ENCODE measurements at regions not wholly inside any gene's neighbourhood (a gene's known extent, or its start where the extent isn't known, plus 50 kb on each side); places are given as distances from the start of the nearest gene placed in this dataset.

GRCh38 chr4:170190265-170190664 is 100.5 kb upstream of the AADAT start:
- no peak for TF ChIP-seq CTCF (IDR thresholded peaks at IDR 0.05; ENCODE audit: control extremely low read depth in 1 of 3, insufficient read depth in 1 of 3, low read depth in 1 of 3, low read length in 3 of 3)
- no peak for TF ChIP-seq CBX8 (IDR thresholded peaks at IDR 0.05; ENCODE audit: borderline replicate concordance, low read depth, low read length)
- TF ChIP-seq POLR2AphosphoS5 (IDR thresholded peaks at IDR 0.05; ENCODE audit: low read depth, low read length): no peak
- no peak for TF ChIP-seq CREB1 (IDR thresholded peaks at IDR 0.05)
- TF ChIP-seq ASH2L (IDR thresholded peaks at IDR 0.05; ENCODE audit: low read length): no peak
- TF ChIP-seq EZH2 (IDR thresholded peaks at IDR 0.05; ENCODE audit: low read depth, low read length, severe bottlenecking): no peak
- no peak for TF ChIP-seq POLR2A (IDR thresholded peaks at IDR 0.05; ENCODE audit: control extremely low read depth in 1 of 2, low read depth in 2 of 2, low read length in 2 of 2)
